ENCODE measurements at regions not wholly inside any gene's neighbourhood (a gene's known extent, or its start where the extent isn't known, plus 50 kb on each side); places are given as distances from the start of the nearest gene placed in this dataset.

DNA sequence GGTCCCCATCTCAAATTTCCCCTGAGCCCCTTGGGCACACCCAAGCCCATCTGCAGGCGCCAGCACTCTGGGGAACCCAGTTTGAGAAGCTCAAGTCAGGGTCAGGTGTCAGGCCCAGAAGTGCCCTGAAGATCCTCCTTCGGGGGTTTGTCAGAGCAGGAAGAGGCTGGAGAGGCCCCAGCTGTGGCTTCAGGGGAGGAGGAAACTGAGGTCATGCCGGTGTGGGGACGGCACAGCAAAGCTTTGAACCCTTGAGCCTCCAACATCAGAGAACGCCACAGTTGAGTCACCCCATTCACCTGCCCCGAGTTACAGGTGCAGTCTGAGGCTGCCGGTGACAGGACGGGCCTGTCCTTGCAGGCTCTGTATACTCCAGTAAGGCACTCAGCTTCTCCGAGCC, 140.2 kb upstream of the CIBAR2 start:
- no peaks in the 10 kb centered on the region; the same call in 1 of the 2 replicates for H3K27me3 ChIP-seq (replicated peaks; ENCODE audit: control insufficient read depth, insufficient read depth, low read length)
- DNase-seq (ENCODE audit: extremely low read depth, insufficient read length), result no peak
- no peaks in the 10 kb centered on the region for H3K36me3 ChIP-seq (ENCODE audit: control insufficient read depth, insufficient read depth, low read length)
- H3K4me3 ChIP-seq (replicated peaks; ENCODE audit: low read depth, low read length), result no peak overlapping the region
- TF ChIP-seq, protein P1, sequence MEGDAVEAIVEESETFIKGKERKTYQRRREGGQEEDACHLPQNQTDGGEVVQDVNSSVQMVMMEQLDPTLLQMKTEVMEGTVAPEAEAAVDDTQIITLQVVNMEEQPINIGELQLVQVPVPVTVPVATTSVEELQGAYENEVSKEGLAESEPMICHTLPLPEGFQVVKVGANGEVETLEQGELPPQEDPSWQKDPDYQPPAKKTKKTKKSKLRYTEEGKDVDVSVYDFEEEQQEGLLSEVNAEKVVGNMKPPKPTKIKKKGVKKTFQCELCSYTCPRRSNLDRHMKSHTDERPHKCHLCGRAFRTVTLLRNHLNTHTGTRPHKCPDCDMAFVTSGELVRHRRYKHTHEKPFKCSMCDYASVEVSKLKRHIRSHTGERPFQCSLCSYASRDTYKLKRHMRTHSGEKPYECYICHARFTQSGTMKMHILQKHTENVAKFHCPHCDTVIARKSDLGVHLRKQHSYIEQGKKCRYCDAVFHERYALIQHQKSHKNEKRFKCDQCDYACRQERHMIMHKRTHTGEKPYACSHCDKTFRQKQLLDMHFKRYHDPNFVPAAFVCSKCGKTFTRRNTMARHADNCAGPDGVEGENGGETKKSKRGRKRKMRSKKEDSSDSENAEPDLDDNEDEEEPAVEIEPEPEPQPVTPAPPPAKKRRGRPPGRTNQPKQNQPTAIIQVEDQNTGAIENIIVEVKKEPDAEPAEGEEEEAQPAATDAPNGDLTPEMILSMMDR (IDR thresholded peaks at IDR 0.05; ENCODE audit: insufficient read depth, low read length, poor library complexity, severe bottlenecking), result no peak

DNA sequence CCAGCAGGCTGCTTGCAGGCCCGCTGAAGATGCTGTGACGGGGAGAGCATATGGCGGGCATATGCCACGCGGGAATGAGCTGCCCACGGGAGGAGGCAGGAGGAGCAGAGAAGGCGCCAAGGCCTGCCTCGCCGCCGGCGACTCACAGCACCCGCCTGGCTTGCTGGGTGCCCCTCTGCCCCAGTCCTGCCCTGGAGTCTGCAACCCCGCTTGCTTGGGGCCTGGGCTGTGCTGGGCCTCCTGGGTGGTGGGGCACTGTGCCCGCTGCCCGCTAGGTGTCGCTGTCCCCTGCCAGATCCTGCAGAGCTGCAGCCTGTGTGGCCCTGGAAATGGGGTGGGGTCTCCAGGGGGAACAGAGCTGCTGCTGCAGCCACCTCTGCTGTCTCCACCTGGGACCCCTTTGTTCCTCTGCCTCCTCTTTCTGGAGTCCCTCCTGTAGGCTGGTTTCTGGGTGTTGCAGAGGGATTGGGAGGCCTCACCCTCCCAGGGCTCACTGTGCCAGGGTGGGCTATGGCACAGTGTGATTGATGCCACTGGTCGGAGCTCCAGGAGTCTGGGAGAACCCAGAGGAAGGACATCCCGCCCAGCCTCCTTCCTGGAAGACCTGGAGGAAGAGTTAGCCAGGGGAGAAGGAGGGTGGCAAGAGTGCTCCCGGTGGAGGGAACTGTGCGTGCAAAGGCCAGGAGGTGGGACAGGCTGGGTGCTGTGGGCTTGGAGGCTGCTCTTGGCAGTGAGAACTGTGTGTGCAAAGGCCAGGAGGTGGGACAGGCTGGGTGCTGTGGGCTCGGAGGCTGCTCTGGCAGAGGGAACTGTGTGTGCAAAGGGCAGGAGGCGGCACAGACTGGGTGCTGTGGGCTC, 141.0 kb upstream of the CIBAR2 start:
- TF ChIP-seq, protein P1 (IDR thresholded peaks at IDR 0.05; ENCODE audit: insufficient read depth, low read length, poor library complexity, severe bottlenecking), result peak; percentile 99
- peak; percentile 60 for DNase-seq (ENCODE audit: extremely low read depth, insufficient read length)
- no peaks in the 10 kb centered on the region; the same call in 1 of the 2 replicates for H3K27me3 ChIP-seq (replicated peaks; ENCODE audit: control insufficient read depth, insufficient read depth, low read length)
- no peaks in the 10 kb centered on the region for H3K36me3 ChIP-seq (ENCODE audit: control insufficient read depth, insufficient read depth, low read length)
- H3K4me3 ChIP-seq (replicated peaks; ENCODE audit: low read depth, low read length), result no peak overlapping the region

DNA sequence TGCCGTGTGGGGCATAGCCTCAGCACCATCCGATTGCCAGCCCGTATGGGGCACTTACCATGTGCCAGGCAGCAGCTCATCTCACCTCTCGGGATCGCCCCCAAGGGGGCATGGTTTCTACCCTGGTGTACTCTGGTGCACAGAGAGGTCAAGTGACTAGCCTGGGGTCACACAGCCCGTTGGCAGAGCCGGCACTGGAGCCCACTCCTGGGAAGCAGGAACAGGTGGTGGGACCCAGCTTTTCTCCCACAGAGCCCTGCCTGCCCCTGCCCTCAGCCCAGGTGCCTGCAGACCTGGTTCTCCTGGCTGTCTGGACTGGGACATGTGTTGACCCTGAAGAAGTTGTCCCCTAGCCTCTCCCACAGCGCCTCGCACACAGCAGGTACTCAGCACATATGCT, 141.8 kb upstream of the CIBAR2 start:
- no peak overlapping the region for H3K4me3 ChIP-seq (replicated peaks; ENCODE audit: low read depth, low read length)
- TF ChIP-seq, protein P1 (IDR thresholded peaks at IDR 0.05; ENCODE audit: insufficient read depth, low read length, poor library complexity, severe bottlenecking), result no peak
- no peak for DNase-seq (ENCODE audit: extremely low read depth, insufficient read length)
- no peaks in the 10 kb centered on the region for H3K36me3 ChIP-seq (ENCODE audit: control insufficient read depth, insufficient read depth, low read length)
- H3K27me3 ChIP-seq (replicated peaks; ENCODE audit: control insufficient read depth, insufficient read depth, low read length), result no peaks in the 10 kb centered on the region; the same call in 1 of the 2 replicates

DNA sequence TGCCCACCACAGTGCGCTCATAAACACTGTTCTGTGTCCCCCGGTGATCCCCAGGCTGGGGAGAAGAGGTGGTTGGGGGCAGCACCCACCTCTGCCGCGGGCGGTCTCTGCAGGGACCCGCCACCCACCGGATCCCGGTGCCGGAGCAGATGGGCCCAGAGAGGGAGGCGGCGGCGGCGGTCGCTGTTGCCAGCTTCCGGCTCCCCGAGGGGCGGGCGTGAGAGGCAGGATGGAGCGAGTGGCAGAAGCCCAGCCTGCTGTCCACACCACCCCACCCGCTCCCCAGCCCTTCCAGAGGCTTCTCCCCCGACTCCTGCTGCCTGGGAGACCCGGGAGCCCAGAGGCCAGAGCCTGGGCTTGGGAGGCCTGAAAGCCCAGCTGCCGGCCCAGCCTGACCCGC, 142.6 kb upstream of the CIBAR2 start:
- Histone ChIP-seq H3K4me3 (replicated peaks; ENCODE audit: low read depth, low read length) (no peak overlapping the region), H3K36me3 (ENCODE audit: control insufficient read depth, insufficient read depth, low read length) (no peaks in the 10 kb centered on the region), H3K27me3 (replicated peaks; ENCODE audit: control insufficient read depth, insufficient read depth, low read length) (no peaks in the 10 kb centered on the region; the same call in 1 of the 2 replicates)
- TF ChIP-seq, protein P1 (IDR thresholded peaks at IDR 0.05; ENCODE audit: insufficient read depth, low read length, poor library complexity, severe bottlenecking), result no peak
- no peak for DNase-seq (ENCODE audit: extremely low read depth, insufficient read length)

DNA sequence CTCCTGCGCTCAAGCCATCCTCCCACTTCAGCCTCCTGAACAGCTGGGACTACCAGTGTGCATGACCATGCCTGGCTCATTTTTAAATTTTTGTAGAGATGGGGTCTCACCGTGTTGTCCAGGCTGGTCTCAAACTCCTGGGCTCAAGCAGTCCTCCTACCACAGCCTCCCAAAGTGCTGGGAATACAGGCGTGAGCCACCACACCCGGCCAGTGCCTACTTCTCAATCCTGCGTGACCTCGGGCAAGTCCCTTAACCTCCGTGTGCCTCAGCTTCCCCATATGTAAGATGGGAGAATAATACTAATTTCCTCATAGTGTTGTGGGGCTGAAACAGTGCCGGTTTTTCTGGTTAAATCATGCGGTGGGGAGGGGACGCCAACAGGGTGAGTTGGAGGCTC, 143.5 kb upstream of the CIBAR2 start:
- TF ChIP-seq, protein P1 (IDR thresholded peaks at IDR 0.05; ENCODE audit: insufficient read depth, low read length, poor library complexity, severe bottlenecking), result no peak
- DNase-seq (ENCODE audit: extremely low read depth, insufficient read length), result no peak
- H3K27me3 ChIP-seq (replicated peaks; ENCODE audit: control insufficient read depth, insufficient read depth, low read length), result no peaks in the 10 kb centered on the region; the same call in 1 of the 2 replicates
- H3K4me3 ChIP-seq (replicated peaks; ENCODE audit: low read depth, low read length), result no peak overlapping the region
- H3K36me3 ChIP-seq (ENCODE audit: control insufficient read depth, insufficient read depth, low read length), result no peaks in the 10 kb centered on the region
